Peyer's patch (tissue), 4 donors: ENCODE measurements at regions not wholly inside any gene's neighbourhood (a gene's known extent, or its start where the extent isn't known, plus 50 kb on each side); places are given as distances from the start of the nearest gene placed in this dataset.

ENCODE experiments used
- POLR2A ChIP-seq, 2 donors: fragments of 450-650 bp; IDR thresholded peaks; one replicate each; pipeline ENCODE4 v1.5.1; 2017; ENCODE audit warnings: antibody characterized with exemption in 2 of 2, mild to moderate bottlenecking in 2 of 2, moderate library complexity in 2 of 2
- TF ChIP-seq, protein P1 (sequence below), 6 experiments: fragments of 450-650 bp in 4 of 6; fragments of 200-600 bp in 2 of 6; sonication (generic) in 1 of 6; IDR thresholded peaks; one replicate each; pipeline ENCODE4 v1.5.1; 2017 to 2019; ENCODE audit warnings: antibody characterized with exemption in 6 of 6, mild to moderate bottlenecking in 3 of 6, moderate library complexity in 1 of 6

GRCh38 chr3:126275620-126275904 is 81.6 kb downstream of the KLF15 start:
- TF ChIP-seq, protein P1, sequence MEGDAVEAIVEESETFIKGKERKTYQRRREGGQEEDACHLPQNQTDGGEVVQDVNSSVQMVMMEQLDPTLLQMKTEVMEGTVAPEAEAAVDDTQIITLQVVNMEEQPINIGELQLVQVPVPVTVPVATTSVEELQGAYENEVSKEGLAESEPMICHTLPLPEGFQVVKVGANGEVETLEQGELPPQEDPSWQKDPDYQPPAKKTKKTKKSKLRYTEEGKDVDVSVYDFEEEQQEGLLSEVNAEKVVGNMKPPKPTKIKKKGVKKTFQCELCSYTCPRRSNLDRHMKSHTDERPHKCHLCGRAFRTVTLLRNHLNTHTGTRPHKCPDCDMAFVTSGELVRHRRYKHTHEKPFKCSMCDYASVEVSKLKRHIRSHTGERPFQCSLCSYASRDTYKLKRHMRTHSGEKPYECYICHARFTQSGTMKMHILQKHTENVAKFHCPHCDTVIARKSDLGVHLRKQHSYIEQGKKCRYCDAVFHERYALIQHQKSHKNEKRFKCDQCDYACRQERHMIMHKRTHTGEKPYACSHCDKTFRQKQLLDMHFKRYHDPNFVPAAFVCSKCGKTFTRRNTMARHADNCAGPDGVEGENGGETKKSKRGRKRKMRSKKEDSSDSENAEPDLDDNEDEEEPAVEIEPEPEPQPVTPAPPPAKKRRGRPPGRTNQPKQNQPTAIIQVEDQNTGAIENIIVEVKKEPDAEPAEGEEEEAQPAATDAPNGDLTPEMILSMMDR (IDR thresholded peaks at IDR 0.05), result no peak
- TF ChIP-seq POLR2A (IDR thresholded peaks at IDR 0.05), result no peak
